GM12878 (cell line): ENCODE measurements at regions not wholly inside any gene's neighbourhood (a gene's known extent, or its start where the extent isn't known, plus 50 kb on each side); places are given as distances from the start of the nearest gene placed in this dataset.

ENCODE experiments used
- CBFB ChIP-seq: IDR thresholded peaks from 2 replicates; pipeline ENCODE4 v1.6.1; 2016; ENCODE audit warnings: antibody characterized with exemption, low read depth
- POLR2A ChIP-seq: IDR thresholded peaks from 2 replicates; pipeline ENCODE4 v1.6.1; 2011; ENCODE audit warnings: low read depth, mild to moderate bottlenecking, low read length
- SREBF2 ChIP-seq: IDR thresholded peaks from 2 replicates; pipeline ENCODE4 v1.6.1; 2012; ENCODE audit warnings: mild to moderate bottlenecking, low read length

GRCh38 chr2:48189552-48190228 is 124.8 kb upstream of the FOXN2 start:
- no peak for TF ChIP-seq CBFB
- TF ChIP-seq POLR2A, result no peak
- TF ChIP-seq SREBF2, result no peak
